K562 (cell line): ENCODE measurements at regions not wholly inside any gene's neighbourhood (a gene's known extent, or its start where the extent isn't known, plus 50 kb on each side); places are given as distances from the start of the nearest gene placed in this dataset.

Experiments used
- EP300 ChIP-seq: IDR thresholded peaks from 2 replicates; pipeline ENCODE4 v1.6.1; 2012; ENCODE audit warnings: low read length, improper control_type of control experiment
- GABPA ChIP-seq: fragments of 200-800 bp; sonication (Bioruptor generic); conservative IDR thresholded peaks from 2 replicates; pipeline ENCODE4 v1.6.1; 2016; ENCODE audit warnings: low read depth, missing genetic modification characterization, missing compliant biosample characterization
- HDAC6 ChIP-seq: IDR thresholded peaks from 2 replicates; pipeline ENCODE4 v1.6.1; 2012; ENCODE audit warnings: low read depth, mild to moderate bottlenecking, control low read depth, inconsistent platforms, low read length, moderate library complexity
- KAT8 ChIP-seq: fragments of 450-650 bp; IDR thresholded peaks from 2 replicates; pipeline ENCODE4 v1.6.1; 2016; ENCODE audit warnings: low read depth, mild to moderate bottlenecking
- MEIS2 ChIP-seq: fragments of 450-650 bp; IDR thresholded peaks from 2 replicates; pipeline ENCODE4 v1.6.1; 2014; ENCODE audit warnings: mild to moderate bottlenecking; ENCODE audit not compliant: partially characterized antibody
- SMAD1 ChIP-seq: fragments of 150-350 bp; IDR thresholded peaks from 2 replicates; pipeline ENCODE4 v1.6.1; 2014; ENCODE audit warnings: low read length, low read depth; ENCODE audit not compliant: partially characterized antibody
- TBP ChIP-seq: optimal IDR thresholded peaks from 2 replicates; pipeline ENCODE3; 2011; ENCODE audit warnings: low read depth, low read length, improper control_type of control experiment
- U2AF1 ChIP-seq: fragments of 200-400 bp; formaldehyde crosslinking; optimal IDR thresholded peaks from 2 replicates; pipeline ENCODE3; 2017; ENCODE audit warnings: mild to moderate bottlenecking, low read depth, low read length, moderate library complexity
- YY1 ChIP-seq, 3 experiments: IDR thresholded peaks; 2 replicates each; pipeline ENCODE4 v1.6.1; 2011; ENCODE audit warnings: low read length in 2 of 3, mild to moderate bottlenecking in 2 of 3, moderate library complexity in 2 of 3, borderline replicate concordance in 1 of 3, control low read depth in 1 of 3, low read depth in 1 of 3; ENCODE audit not compliant: insufficient read depth in 3 of 3, insufficient replicate concordance in 2 of 3, control insufficient read depth in 1 of 3, insufficient read length in 1 of 3; ENCODE audit errors: extremely low read depth in 1 of 3
- ZNF232 ChIP-seq: sonication (generic); formaldehyde crosslinking; IDR thresholded peaks from 2 replicates; pipeline ENCODE4 v1.8.0; 2022; ENCODE audit warnings: mild to moderate bottlenecking, missing genetic modification reagents
- ZNF282 ChIP-seq: sonication (generic); formaldehyde crosslinking; IDR thresholded peaks from 2 replicates; pipeline ENCODE4 v1.8.1; 2023; ENCODE audit warnings: missing genetic modification reagents
- TF ChIP-seq, protein P1 (sequence below): fragments of 250-450 bp; sonication (Bioruptor Pico); IDR thresholded peaks from 2 replicates; pipeline ENCODE4 v1.5.0; 2020; ENCODE audit warnings: mild to moderate bottlenecking, borderline replicate concordance

GRCh38 chr1:222224156-222224555 is 323.7 kb downstream of the HHIPL2 start:
- TF ChIP-seq EP300 (no peak), TBP (no peak), SMAD1 (no peak), U2AF1 (no peak), HDAC6 (no peak), MEIS2 (no peak), KAT8 (no peak), GABPA (tag) (no peak), YY1 (IDR thresholded peaks at IDR 0.05; ENCODE audit: borderline replicate concordance in 1 of 3, control insufficient read depth in 1 of 3, extremely low read depth in 1 of 3, insufficient read depth in 3 of 3, insufficient read length in 1 of 3, insufficient replicate concordance in 2 of 3, low read depth in 1 of 3, low read length in 2 of 3) (no peak), ZNF282 (no peak), ZNF232 (CRISPR knock-in tag) (no peak)
- TF ChIP-seq, protein P1, sequence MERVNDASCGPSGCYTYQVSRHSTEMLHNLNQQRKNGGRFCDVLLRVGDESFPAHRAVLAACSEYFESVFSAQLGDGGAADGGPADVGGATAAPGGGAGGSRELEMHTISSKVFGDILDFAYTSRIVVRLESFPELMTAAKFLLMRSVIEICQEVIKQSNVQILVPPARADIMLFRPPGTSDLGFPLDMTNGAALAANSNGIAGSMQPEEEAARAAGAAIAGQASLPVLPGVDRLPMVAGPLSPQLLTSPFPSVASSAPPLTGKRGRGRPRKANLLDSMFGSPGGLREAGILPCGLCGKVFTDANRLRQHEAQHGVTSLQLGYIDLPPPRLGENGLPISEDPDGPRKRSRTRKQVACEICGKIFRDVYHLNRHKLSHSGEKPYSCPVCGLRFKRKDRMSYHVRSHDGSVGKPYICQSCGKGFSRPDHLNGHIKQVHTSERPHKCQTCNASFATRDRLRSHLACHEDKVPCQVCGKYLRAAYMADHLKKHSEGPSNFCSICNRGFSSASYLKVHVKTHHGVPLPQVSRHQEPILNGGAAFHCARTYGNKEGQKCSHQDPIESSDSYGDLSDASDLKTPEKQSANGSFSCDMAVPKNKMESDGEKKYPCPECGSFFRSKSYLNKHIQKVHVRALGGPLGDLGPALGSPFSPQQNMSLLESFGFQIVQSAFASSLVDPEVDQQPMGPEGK (CRISPR knock-in tag), result no peak
